ENCODE measurements at regions not wholly inside any gene's neighbourhood (a gene's known extent, or its start where the extent isn't known, plus 50 kb on each side); places are given as distances from the start of the nearest gene placed in this dataset.

DNA sequence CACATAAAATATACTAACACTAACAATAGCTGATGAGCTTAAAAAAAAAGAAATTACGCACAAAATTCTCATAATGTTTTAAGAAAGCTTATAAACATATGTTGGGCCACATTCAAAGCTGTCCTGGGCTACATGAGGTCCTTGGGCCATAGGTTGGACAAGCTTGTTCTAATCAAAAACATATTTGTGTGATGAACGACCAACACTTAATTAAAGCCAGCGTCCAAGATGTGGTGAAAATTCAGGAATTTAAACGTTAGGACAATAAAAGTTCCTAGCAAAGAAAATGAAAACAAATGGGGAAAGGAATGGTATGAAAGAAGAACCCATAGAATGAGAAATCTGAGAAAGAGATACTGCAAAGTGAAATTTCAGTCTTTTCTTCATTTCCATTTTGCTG is 429.6 kb upstream of the DMAC1 start (continued):
- no peak for TF ChIP-seq GLI4 (CRISPR knock-in tag; IDR thresholded peaks at IDR 0.05; ENCODE audit: borderline replicate concordance)

DNA sequence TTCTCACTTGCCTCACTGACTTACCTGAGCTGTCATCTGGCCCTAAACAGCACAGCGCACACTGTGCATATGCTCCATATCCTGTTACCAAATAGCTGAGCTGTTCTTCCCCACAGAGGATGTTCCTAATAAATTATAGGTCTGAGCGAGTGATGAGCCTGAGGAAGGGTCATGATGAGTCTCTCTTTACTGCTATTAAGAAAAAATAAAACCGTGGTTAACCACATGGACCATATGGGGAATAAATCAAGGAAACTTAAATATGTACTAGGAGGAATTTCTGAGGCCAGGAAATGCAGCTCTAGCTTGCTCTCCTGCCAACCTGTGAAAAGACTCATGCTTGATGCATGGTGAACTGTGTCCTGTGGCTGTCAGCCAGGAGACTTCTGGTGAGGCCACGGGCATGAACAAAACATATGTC is 424.8 kb upstream of the DMAC1 start:
- H3K79me2 ChIP-seq (ENCODE audit: insufficient read depth, low read length): no peaks in the 10 kb centered on the region
- 40% methylated on average over 4 of the region's 4 CpGs for WGBS (ENCODE audit: low lambda C conversion rate)
- no peak for ATAC-seq
- no peak overlapping the region for H3K9ac ChIP-seq (ENCODE audit: insufficient read depth, low read depth, low read length)
- H3K4me3 ChIP-seq (replicated peaks in 1 of 3; ENCODE audit: insufficient read depth in 1 of 3, low read depth in 2 of 3, low read length in 3 of 3): no peak overlapping the region
- H2AFZ ChIP-seq (ENCODE audit: low read length): no peak overlapping the region
- TF ChIP-seq SALL1 (CRISPR knock-in tag; IDR thresholded peaks at IDR 0.05): no peak
- no peak for TF ChIP-seq ZNF329 (CRISPR knock-in tag; IDR thresholded peaks at IDR 0.05; ENCODE audit: low read depth)
- no peak for TF ChIP-seq HNRNPL (IDR thresholded peaks at IDR 0.05; ENCODE audit: low read depth, low read length)
- no peak for TF ChIP-seq TOE1 (CRISPR knock-in tag; IDR thresholded peaks at IDR 0.05)
- TF ChIP-seq, protein P1, sequence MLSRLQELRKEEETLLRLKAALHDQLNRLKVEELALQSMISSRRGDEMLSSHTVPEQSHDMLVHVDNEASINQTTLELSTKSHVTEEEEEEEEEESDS (CRISPR knock-in tag; IDR thresholded peaks at IDR 0.05; ENCODE audit: borderline replicate concordance): no peak
- no peak for TF ChIP-seq SIX4 (CRISPR knock-in tag; IDR thresholded peaks at IDR 0.05)
- TF ChIP-seq ZNF75D (CRISPR knock-in tag; IDR thresholded peaks at IDR 0.05; ENCODE audit: borderline replicate concordance): no peak
- no peak for TF ChIP-seq MATR3 (CRISPR knock-in tag; IDR thresholded peaks at IDR 0.05)
- no peak for TF ChIP-seq ZNF326 (CRISPR knock-in tag; IDR thresholded peaks at IDR 0.05; ENCODE audit: borderline replicate concordance)
- TF ChIP-seq RFXANK (CRISPR knock-in tag; IDR thresholded peaks at IDR 0.05): no peak
- TF ChIP-seq JUNB (CRISPR knock-in tag; IDR thresholded peaks at IDR 0.05; ENCODE audit: borderline replicate concordance): no peak
- TF ChIP-seq MTA3 (CRISPR knock-in tag; IDR thresholded peaks at IDR 0.05): no peak
- TF ChIP-seq ZNF253 (CRISPR knock-in tag; IDR thresholded peaks at IDR 0.05; ENCODE audit: borderline replicate concordance): no peak
- TF ChIP-seq SRSF9 (IDR thresholded peaks at IDR 0.05; ENCODE audit: borderline replicate concordance, insufficient read depth, low read depth, low read length, poor library complexity, severe bottlenecking): no peak
- TF ChIP-seq ZNF747 (CRISPR knock-in tag; IDR thresholded peaks at IDR 0.05; ENCODE audit: borderline replicate concordance): no peak
- no peak for TF ChIP-seq WIZ (CRISPR knock-in tag; IDR thresholded peaks at IDR 0.05)
- TF ChIP-seq ZIK1 (CRISPR knock-in tag; IDR thresholded peaks at IDR 0.05; ENCODE audit: borderline replicate concordance, low read depth): no peak
- ChIA-PET POLR2A (no interaction called here), CTCF (ENCODE audit: low intra/inter-chr PET ratio, low total read pairs) (no interaction called here)
- H3K9me3 ChIP-seq (ENCODE audit: low read length): peaks cover 90% of the 10 kb centered on the region
- no peaks in the 10 kb centered on the region for H4K20me1 ChIP-seq (ENCODE audit: insufficient read depth, low read length)
- no peak for DNase-seq (ENCODE audit: low spot score)
- no peaks in the 10 kb centered on the region for H3K27me3 ChIP-seq (ENCODE audit: control insufficient read depth in 1 of 2, insufficient read depth in 2 of 2, low read length in 2 of 2)
- in situ Hi-C loops (cut with HindIII; ENCODE audit: extremely low pct_ligation_motif_present, low pct_unique_long_range_greater_than_20kb) (no loop called here), intact Hi-C loops (cut with micrococcal nuclease; ENCODE audit: unreplicated experiment) (no loop called here)
- H3K27ac ChIP-seq (ENCODE audit: extremely low read length, insufficient read depth, low read length): no peak overlapping the region
- no TSS peak for BruUV-seq (replicated peaks)
- H3K36me3 ChIP-seq (replicated peaks in 1 of 2; ENCODE audit: control insufficient read depth in 1 of 2, insufficient read depth in 2 of 2, low read length in 2 of 2): no peaks in the 10 kb centered on the region
- no peaks in the 10 kb centered on the region for H3K4me1 ChIP-seq (ENCODE audit: insufficient read depth, low read length)
- H3K4me2 ChIP-seq (ENCODE audit: low read depth, low read length): no peak overlapping the region
- FAIRE-seq: no peak
